Uterus (tissue), 2 donors: ENCODE measurements at regions not wholly inside any gene's neighbourhood (a gene's known extent, or its start where the extent isn't known, plus 50 kb on each side); places are given as distances from the start of the nearest gene placed in this dataset.

Source experiments
- CTCF ChIP-seq, 4 experiments: fragments of 200-600 bp in 2 of 4; fragments of 450-650 bp in 2 of 4; sonication (generic) in 2 of 4; IDR thresholded peaks; one replicate each; pipeline ENCODE4 v1.5.1; 2016 to 2019; ENCODE audit warnings: antibody characterized with exemption in 4 of 4, mild to moderate bottlenecking in 2 of 4, moderate library complexity in 1 of 4
- POLR2A ChIP-seq, 2 donors: fragments of 450-650 bp; IDR thresholded peaks; one replicate each; pipeline ENCODE4 v1.6.1; 2016; ENCODE audit warnings: antibody characterized with exemption in 2 of 2, mild to moderate bottlenecking in 1 of 2, moderate library complexity in 1 of 2

GRCh38 chr14:101354726-101355125 is 206.6 kb upstream of the DIO3 start:
- TF ChIP-seq CTCF (IDR thresholded peaks at IDR 0.05) (no peak), POLR2A (IDR thresholded peaks at IDR 0.05) (no peak)
